Lung (tissue), 11 donors: ENCODE measurements at regions not wholly inside any gene's neighbourhood (a gene's known extent, or its start where the extent isn't known, plus 50 kb on each side); places are given as distances from the start of the nearest gene placed in this dataset.

Source experiments
- ATAC-seq: fragments of 200-7000 bp; cut with Tn5 transposase; one replicate; pipeline ENCODE4 v1.9.1; 2020; ENCODE audit warnings: moderate number of reproducible peaks; ENCODE audit not compliant: insufficient read depth, low FRiP score
- DNase-seq, 3 donors: peaks; one replicate each; pipeline ENCODE4 v3.0.0-alpha.2; 2013 to 2017
- H3K27ac ChIP-seq, 2 donors: one replicate each; pipeline ENCODE4 v1.5.1; 2013; ENCODE audit warnings: mild to moderate bottlenecking in 2 of 2, moderate library complexity in 2 of 2, control low read depth in 1 of 2, inconsistent platforms in 1 of 2, low read depth in 1 of 2, low read length in 1 of 2
- H3K27me3 ChIP-seq, 3 donors: one replicate each; pipeline ENCODE4 v1.5.1; 2013; ENCODE audit warnings: low read length in 2 of 3; ENCODE audit not compliant: control insufficient read depth in 3 of 3, insufficient read depth in 3 of 3
- H3K36me3 ChIP-seq, 4 donors: one replicate each; pipeline ENCODE4 v1.5.1; 2013; ENCODE audit warnings: low read length in 4 of 4, mild to moderate bottlenecking in 1 of 4, moderate library complexity in 1 of 4; ENCODE audit not compliant: control insufficient read depth in 4 of 4, insufficient read depth in 4 of 4
- H3K4me1 ChIP-seq, 5 donors: one replicate each; pipeline ENCODE4 v1.5.1; 2013; ENCODE audit warnings: low read length in 5 of 5, mild to moderate bottlenecking in 2 of 5, moderate library complexity in 1 of 5; ENCODE audit not compliant: control insufficient read depth in 5 of 5, insufficient read depth in 5 of 5
- H3K4me3 ChIP-seq: one replicate; pipeline ENCODE4 v1.5.1; 2013; ENCODE audit warnings: mild to moderate bottlenecking, control low read depth, moderate library complexity
- H3K9ac ChIP-seq, 2 donors: one replicate each; pipeline ENCODE4 v1.5.1; 2013; ENCODE audit warnings: low read length in 2 of 2, control low read depth in 1 of 2; ENCODE audit not compliant: insufficient read depth in 1 of 2
- H3K9me3 ChIP-seq, 4 donors: one replicate each; pipeline ENCODE4 v1.5.1; 2013; ENCODE audit warnings: low read length in 3 of 4, mild to moderate bottlenecking in 1 of 4, moderate library complexity in 1 of 4; ENCODE audit not compliant: control insufficient read depth in 4 of 4, insufficient read depth in 3 of 4
- WGBS, 2 donors: extraction: QIAGEN DNeasy Blood & Tissue Kit; methylation state at CpG; one replicate each; pipeline ENCODE4 v1.1.7; 2013; 5-methylcytosine and 5-hydroxymethylcytosine counted together
- TF ChIP-seq, protein P1 (sequence below): IDR thresholded peaks from 2 replicates; pipeline ENCODE4 v1.5.1; 2012; ENCODE audit warnings: mild to moderate bottlenecking; ENCODE audit errors: control extremely low read depth, extremely low read depth
- donor health status: control.
- donor health status: control.
- donor health status: Bipolar disorder and iron deficiency.
- donor health status: healthy.
- donor health status: DM: yes; HTN: yes; CAD: no.

DNA sequence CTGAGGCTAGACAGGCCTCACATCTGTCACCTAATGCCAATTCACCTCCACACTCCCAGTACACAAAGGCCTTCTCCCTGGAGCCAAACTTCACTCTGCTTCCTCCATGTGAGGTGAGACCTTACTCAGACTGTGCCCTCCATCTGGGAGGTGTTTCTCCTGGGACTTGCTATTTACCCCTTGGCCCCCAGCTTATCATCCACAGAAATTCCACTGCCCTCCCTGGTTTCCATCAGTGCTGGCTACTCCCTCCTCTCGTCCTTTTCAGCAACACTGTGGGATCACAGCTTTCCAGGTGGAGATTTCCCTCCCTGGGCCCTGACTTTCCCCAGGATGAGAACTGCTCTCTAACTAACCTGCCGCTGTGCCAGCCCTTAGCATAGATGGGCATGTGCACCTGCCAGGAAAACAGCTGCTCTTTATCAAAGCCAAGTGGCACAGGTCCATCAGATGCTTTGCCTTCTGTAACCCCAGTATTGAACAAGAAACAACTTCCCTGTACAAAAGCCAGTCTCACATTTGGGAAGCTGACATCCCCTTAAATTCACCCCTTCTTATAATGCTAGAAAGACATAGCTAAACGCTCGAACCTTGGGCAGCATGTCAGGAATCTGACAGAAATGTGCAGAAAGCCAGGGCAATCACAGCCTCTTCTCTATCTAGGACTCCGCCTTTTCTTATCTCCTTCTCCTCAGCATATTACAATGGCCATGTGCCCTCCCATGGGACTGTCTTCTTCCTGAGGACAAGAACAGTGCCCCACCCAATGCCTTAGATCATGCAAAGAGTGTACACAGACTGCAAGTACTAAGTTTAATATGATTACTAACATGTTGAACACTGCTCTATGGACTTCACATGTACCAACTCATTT lies 535.5 kb upstream of the ID2 start:
- 60 to 81% methylated on average over 5 of the region's 5 CpGs for WGBS, 2 donors
- Histone ChIP-seq H3K4me1 (peaks cover 3 to 35% (median 14%) of the 10 kb centered on the region in 5 donors), H3K4me3 (no peak overlapping the region), H3K27ac (no peak overlapping the region), H3K27me3 (no peaks in the 10 kb centered on the region), H3K36me3 (no peaks in the 10 kb centered on the region), H3K9me3 (no peaks in the 10 kb centered on the region), H3K9ac (no peak overlapping the region)
- DNase-seq = peak in 1 of 3 donors; percentile 54
- TF ChIP-seq, protein P1, sequence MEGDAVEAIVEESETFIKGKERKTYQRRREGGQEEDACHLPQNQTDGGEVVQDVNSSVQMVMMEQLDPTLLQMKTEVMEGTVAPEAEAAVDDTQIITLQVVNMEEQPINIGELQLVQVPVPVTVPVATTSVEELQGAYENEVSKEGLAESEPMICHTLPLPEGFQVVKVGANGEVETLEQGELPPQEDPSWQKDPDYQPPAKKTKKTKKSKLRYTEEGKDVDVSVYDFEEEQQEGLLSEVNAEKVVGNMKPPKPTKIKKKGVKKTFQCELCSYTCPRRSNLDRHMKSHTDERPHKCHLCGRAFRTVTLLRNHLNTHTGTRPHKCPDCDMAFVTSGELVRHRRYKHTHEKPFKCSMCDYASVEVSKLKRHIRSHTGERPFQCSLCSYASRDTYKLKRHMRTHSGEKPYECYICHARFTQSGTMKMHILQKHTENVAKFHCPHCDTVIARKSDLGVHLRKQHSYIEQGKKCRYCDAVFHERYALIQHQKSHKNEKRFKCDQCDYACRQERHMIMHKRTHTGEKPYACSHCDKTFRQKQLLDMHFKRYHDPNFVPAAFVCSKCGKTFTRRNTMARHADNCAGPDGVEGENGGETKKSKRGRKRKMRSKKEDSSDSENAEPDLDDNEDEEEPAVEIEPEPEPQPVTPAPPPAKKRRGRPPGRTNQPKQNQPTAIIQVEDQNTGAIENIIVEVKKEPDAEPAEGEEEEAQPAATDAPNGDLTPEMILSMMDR = no peak
- ATAC-seq = no peak

DNA sequence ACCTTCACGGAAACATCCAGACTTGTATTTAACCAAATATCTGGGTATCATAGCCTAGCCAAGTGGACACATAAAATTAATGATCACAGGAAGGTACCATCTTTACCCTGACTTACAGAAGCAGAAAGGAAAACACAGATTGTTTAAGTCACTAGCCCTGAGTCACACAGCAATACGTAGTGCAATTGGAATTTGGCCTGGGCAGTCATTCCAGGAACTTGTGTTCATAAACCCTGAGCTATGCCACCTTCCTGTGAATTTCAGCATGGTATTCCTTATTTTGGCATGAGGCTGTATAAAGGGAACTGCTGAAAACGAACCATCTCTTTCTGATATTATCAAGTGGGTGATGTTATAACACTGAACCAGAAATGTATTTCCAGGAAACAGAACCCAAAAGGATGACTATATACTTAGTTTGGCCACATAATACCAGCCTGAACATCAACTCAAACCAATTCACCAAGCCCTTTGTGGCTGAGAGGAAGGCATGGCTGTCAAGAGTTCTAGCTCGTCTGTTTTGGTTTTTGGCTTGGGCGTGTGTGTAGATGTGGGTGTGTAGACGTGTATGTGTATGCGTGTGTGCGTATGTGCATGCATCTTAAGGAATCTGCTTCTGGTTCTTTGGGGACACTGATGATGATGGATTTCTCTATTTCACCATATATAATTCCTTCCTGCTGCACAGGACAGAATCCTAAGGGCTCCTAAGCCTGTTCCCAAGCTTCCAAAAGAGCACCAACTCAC lies 533.4 kb upstream of the ID2 start:
- no peaks in the 10 kb centered on the region for H3K9me3 ChIP-seq
- ATAC-seq (no peak), DNase-seq (no peak)
- WGBS, 2 donors = 85 to 90% methylated on average over 8 of the region's 8 CpGs
- no peak overlapping the region for H3K4me3 ChIP-seq
- H3K27me3 ChIP-seq = no peaks in the 10 kb centered on the region
- H3K27ac ChIP-seq = no peak overlapping the region
- H3K4me1 ChIP-seq = peaks cover 3 to 24% (median 12%) of the 10 kb centered on the region in 5 donors
- H3K36me3 ChIP-seq = no peaks in the 10 kb centered on the region
- H3K9ac ChIP-seq = no peak overlapping the region
- TF ChIP-seq, protein P1 = no peak

DNA sequence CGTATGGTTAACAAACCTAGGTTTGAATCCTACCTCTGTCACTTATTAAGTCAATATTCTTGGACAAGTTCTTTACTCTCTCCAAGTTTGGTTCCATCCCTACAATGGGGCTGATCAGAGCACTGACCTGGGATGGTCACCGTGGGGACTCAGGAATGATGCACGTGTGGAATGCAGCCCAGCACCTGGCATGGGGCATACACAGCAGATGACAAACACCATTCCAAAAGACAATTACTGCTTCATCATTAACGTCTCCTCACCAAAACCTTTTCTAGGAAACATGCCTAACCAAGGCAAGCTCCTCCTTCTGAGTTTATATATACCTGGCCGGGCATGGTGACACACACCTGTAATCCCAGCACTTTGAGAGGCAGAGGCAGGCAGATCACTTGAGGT lies 532.9 kb upstream of the ID2 start:
- ATAC-seq = no peak
- no peak overlapping the region for H3K4me3 ChIP-seq
- H3K36me3 ChIP-seq = no peaks in the 10 kb centered on the region
- H3K9me3 ChIP-seq = no peaks in the 10 kb centered on the region
- WGBS, 2 donors = 95 to 96% methylated on average over 5 of the region's 5 CpGs
- H3K27me3 ChIP-seq = no peaks in the 10 kb centered on the region
- H3K27ac ChIP-seq = no peak overlapping the region
- peaks cover 3 to 20% (median 12%) of the 10 kb centered on the region in 5 donors for H3K4me1 ChIP-seq
- TF ChIP-seq, protein P1 = no peak
- DNase-seq = no peak
- no peak overlapping the region for H3K9ac ChIP-seq
